GM21529 (cell line): ENCODE measurements at regions not wholly inside any gene's neighbourhood (a gene's known extent, or its start where the extent isn't known, plus 50 kb on each side); places are given as distances from the start of the nearest gene placed in this dataset.

Experiments used
- ATAC-seq: cut with Tn5 transposase; IDR thresholded peaks from one replicate; pipeline ENCODE4 v1.9.1; 2021; ENCODE audit not compliant: unreplicated experiment

DNA sequence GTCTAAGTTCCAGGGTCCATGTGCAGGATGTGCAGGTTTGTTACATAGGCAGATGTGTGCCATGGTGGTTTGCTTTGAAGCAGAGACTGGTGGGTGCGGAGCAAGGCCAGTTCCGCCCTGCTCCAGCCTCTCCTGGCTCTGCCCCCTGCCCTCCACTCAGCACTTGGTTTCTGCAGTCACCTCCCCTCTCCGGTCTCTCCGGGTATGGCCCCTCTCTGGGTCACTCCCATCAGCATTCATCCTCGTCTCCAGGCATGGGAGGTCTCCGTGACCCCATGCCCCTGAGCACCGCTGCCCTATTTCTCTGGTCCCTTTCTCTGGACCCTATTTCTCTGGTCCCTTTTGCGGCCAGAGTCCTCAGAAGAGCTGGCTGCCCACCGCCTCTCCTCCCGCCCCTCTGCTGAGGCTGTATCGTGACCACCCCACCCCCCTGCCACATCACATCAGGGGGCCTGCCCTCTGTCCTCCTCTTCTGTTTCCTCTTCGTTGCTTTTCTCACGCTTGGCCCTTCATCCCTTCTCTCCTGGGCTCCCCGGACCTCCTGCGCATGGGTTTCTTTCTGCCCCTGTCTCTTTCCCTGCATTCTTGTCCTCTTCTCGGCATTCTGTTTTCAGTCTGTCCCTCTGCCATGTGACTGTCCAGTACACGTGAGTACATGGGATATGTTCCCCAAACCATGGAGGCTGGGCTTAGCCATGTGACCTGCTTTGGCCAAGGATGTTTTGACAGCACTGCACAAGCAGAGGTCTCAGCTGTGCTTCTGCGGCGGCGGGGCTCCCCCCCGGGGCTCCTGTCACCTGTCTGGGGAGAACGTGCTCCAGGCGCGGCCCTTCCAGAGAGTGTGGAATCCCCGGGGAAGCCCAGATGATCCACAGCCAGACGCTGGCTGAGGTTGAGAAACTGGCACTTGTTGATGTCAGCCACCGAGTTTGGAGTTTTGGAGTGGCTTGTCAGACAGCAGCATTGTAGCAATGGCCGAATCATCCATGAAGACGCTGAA lies 54.4 kb upstream of the C1orf174 start:
- no peak for ATAC-seq

DNA sequence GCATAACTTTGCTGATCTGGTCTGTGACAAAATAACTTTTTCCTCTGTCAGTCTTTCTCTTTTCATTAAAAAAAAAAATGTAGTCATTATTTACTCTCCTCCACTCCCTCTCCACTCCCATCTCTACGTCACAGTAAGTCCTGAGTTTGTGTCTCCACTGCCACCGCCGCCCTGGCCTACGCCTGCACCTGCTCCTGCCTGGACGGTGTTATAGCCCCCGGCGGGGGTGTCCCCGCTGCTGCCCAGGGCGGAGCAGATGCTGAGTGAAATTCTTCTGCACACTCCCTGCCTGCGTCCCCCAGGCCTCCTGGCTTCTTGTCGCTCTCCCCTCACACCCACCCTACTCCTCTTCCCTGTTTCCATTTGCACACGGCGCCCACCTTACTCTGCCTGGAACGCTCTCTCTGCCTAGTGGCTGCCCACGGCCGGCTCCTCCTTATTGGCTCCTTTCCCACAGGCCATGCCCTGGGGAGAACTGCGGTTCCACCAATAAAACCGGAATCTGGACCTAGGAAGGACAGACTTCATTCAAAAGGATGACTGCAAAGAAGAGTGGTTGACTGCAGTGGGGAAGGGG lies 55.2 kb upstream of the C1orf174 start:
- no peak for ATAC-seq

DNA sequence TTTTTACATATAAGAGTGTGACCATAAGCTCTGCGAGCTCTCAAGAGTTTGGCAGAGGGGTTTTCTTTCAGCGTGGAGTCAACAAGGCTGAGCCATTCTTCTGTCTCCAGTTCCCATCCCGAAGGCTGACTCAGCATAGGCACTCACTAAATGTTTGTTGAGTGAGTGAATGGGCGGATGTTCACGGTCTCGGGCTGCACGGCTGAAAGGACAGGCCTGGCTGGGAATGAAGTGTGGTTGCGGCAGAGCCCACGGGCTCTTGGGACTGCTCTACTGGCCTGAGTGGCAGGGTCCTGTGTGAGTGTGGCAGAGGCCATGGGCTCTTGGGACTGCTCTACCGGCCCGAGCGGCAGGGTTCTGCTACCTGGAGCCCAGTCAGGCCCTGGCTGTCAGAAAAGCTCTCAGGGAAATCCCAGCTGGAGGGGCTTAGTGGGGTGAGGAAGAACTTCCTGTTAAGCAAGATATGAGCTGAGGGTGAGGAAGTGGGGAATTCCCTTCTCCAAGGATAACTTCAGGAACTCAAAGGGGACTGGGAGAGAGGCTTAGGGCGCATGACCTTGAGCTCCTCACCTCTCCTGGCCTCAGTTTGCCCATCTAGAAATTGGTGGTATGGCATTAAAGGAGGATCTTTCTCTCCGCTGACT lies 56.6 kb upstream of the C1orf174 start:
- ATAC-seq, result no peak

DNA sequence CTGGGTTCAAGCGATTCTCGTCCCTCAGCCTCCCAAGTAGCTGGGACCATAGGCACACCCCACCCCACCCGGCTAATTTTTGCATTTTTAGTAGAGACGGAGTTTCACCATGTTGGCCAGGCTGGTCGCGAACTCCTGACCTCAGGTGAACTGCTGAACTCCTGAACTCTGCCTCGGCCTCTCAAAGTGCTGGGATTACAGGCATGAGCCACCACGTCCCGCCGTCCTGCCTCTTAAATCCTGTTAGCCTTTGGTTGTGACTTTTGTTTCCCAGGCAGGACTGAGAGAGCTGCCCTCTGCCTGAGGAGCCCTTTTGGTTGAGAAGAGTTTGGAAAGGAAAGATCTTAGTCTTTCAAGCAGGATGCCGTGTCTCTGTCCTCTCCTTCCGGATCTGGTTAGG lies 59.3 kb upstream of the C1orf174 start:
- no peak for ATAC-seq

DNA sequence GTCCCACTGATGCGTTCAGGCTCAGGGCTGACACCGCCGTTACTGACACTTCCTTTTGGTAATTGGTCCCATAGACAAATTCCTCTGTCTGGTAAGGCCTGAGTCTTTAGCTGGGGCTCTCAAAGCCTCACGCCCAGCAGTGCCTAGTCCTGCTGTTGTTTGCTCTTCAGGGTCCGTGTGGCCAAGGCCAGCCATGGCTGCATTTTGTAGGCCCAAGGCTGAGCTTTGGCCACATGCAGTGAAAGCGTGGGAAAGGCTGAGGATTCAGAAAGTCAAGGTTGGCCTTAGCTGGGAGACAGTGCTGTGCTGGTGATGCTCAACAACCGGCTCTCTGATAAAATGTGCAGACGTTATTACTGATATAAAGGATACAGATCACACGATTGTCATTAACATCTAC lies 63.5 kb upstream of the C1orf174 start:
- no peak for ATAC-seq

DNA sequence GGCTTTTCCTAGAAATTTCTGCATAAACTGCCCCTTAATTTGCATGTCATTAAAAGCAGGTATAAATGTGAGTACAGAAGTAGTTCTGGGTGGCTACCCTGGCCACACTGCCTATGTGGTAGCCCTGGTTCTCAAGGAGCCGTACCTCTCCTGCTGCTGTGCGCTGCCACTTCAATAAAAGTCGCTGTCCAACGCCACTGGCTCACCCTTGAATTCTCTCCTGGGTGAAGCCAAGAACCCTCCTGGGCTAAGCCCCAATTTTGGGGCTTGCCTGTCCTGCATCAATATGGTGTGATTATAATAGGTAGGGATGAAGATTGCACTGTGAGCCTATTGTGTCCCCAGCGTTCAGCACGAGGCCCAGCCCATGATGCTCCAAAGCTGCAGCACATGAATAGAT lies 65.6 kb upstream of the C1orf174 start:
- no peak for ATAC-seq

DNA sequence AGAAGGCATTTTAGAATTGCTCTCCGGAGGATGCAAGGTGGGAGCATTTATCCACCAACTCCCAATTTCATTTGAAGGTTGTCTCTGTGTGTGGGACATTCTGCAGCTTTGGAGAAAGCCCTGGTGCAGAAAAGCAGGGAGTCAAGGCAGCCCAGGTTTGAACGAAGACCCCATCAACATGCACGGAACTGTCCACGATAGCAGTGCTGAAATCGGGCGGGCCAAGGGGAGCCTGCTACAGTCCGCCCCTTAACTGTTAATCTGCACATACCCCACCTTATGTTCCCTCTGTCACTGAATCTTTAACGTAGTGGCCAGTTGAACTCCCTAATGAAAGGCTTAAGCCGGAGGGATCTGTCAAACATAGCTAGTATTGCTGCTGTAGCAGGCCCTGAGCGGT lies 68.8 kb upstream of the C1orf174 start:
- no peak for ATAC-seq

DNA sequence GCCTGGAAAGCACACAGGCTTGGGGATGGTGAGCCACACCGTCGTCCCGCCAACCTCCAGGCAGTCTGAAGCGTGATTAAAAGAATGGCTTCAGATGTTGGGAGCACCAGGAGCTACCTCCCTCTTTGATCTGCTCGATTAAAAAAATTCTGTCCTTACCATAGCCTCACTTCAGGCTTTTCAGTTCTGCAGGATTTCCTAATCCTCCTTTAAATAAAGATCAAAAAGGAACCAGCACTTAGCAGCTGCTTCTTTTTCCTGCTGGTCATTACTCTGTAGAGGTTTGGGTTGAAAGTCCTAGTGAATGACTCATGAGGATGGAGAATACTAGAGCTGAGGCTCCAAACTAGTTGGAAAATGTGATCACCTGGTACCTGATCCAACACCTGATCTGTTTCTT lies 71.9 kb upstream of the C1orf174 start:
- ATAC-seq, result no peak

DNA sequence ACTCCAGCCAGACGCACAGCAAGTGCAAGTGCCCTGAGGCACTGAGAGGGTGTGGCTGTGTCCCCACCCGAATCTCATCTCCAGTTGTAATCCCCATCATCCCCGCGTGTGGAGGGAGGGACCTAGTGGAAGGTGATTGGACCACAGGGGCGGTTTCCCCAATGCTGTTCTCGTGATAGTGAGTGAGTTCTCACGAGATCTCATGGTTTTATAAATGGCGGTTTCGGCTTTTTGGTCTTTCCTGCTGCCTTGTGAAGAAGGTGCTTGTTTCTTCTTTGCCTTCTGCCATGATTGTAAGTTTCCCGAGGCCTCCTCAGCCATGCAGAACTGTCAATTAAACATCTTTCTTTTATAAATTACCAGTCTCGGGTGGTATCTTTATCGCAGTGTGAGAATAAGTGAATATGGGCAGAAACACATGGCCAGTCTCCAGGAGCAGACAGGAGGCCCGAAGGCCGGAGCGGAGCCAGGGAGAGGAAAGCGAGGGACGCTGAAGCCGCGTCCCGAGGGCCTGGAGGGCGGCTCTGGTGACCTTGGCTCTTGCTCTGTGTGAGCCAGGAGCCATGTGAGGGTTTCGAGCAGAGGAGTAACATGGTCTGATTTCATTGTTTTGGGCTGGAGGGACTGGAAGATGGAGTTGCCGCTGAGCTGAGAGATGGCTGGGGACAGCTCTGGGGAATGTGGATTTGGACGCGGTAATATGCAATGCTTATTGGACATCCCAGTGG lies 76.0 kb upstream of the C1orf174 start:
- no peak for ATAC-seq

DNA sequence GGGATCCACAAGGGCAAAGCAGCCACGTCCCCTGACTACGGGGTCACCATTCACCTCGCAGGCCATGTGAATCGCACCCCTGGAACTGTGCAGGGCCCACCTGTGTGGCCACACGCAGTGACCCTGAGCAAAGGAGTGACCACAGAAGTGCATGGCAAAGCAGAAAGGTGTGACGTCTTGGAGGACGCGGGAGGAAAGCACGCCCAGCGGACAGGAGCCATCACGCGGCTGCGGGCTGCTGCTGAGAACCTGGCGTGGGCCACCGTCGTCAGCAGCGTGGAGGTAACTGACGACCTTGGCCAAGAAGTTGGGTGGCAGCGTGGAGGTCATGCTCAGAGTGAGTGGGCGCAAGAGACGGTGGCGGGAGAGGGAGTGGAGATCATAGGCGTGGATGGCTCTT lies 76.7 kb upstream of the C1orf174 start:
- no peak for ATAC-seq

DNA sequence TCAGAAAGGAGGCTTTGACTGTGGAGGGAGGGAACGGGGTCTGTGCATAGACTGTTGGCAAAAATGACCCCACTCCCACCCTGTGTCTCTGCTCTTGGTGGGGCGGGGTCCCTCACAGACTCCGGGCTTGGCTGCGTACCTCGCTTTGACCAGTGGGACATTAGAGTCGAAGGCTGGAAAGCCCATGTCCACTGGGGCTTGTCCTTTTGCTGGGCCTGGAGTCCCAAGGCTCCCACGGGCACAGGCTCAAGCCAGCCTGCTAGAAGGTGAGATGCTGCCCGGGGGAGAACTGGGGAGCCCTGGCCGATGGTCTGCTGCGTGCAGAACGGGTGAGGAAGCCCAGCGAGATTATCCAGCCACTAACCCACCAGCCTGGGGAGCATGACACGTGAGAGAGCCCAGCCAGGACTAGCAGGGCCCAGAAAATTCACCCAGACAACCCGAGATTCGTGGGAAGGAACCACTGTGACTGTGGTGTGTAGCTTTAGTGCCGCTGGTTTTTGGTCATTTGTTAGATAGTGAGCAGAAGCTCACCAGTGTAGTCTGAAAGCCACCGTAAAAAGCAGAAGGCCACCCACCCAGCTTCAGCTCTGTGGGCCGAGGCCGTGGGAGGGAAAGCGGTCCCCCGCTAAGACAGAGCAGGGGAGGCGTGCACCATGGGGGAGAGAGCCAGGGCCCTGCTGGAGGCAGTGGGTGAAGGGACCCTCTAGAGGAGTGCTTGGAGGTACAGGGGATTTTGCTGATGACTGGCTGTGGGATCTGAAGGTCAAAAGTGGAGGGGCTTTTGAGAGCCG lies 78.3 kb upstream of the C1orf174 start:
- no peak for ATAC-seq

DNA sequence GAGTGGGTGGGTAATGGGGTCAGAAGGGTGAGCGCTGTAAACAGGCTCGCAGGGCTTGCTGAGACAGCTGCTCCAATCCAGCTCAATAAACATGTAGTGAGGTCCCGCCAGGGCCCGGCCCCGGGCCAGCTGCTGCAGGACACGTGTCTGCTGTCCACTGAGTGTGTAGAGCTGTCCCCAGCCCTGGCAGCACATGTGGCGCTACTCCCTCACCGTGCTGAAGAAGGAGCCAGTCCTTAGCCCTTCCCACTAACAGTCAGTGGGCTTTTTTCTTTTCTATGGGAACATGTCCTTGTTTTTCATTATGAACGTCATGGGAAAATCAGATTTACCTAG lies 78.9 kb upstream of the C1orf174 start:
- no peak for ATAC-seq

DNA sequence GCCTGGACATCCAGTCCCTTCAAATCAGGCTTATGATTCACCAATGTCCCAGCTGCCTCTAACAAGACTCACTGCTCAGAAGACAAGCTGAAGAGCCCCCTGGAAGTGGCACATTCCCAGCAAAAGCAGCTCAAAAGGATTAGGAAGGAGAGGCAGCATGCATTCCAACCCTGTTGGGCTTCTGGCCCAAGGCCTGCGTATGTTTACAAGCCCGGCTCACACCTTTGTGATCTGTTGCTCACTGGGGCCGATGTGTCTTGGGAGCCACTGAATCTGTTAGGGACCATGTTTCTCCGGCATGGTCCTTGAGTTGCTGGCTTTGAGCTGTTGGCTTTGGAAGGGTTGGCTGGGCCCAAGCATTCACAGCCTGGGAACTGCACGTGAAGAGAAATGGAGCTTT lies 81.2 kb upstream of the C1orf174 start:
- ATAC-seq, result no peak

DNA sequence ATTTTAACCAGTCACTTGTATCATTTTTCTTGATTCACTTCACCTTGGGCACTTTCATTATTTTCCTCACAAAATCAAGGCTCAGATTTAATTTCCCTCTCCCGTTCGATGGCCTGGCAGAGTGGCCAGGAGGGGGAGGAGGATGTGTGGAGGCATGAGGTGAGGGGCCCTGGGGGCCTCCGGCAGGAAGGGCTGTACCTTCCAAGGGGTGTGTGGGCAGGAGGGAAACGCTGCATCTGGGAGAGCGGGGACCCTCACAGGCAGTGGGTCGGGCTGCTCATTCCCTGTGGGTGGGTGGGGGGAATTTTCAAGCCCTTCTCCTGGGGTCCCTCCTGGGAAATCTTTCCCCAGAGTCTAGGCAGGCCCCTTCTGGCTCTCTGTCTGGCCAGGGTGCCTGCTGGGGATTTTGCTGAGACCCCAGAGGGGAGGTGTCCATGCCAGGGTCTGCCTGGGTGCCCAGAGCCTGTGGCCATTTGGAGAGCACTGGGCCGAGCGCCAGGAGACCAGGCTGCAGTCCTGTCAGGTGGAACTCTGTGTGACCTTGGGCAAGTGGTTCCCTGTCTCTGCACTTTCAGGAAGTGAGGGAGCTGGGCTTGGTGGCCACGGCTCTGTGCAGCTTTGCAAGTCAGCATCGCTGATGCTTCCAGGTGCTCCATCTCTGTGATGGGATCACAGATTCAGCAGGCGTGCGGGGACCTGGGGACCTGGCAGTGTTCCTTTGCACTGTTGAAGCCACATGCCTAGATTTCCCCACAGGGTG lies 81.9 kb upstream of the C1orf174 start:
- ATAC-seq, result no peak

DNA sequence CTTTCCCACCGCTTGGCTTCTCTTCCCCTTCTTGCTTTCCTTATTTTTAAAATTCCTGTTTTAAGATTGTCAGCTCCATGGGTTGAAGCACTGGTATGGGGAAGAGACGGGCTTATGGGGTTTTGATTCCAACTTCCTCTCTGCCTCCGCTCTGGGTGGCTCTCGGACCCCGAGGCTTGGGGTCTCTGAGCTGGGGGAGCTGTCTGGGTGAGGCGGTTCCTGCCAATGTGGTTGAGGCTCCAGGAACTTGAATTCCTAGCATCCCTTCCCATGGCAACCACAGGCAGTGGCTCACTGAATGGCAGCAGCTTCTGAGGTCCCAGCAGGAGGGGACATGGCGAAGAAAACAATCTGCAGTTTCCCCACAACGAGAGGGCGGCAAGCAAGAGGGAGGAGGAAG lies 83.1 kb upstream of the C1orf174 start:
- no peak for ATAC-seq

DNA sequence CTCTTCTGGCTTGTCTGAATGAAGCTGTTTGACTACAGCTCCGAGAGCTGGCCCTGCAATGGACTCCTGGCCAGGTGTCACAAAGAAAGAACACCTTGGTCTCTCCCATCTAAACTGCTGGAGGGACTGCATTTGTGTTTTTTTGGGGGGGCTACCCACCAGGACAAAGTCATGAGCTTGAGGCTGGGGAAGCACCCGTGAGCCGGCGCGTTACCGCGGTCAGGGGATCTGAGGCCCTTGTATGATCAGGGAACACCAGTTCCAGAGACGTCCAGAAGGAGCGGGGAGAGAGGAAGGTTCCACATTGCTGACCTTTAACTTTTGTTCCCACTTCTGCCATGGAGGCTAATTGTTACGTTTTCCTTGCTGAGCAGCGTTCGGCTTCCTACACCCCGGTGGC lies 84.5 kb upstream of the C1orf174 start:
- no peak for ATAC-seq

DNA sequence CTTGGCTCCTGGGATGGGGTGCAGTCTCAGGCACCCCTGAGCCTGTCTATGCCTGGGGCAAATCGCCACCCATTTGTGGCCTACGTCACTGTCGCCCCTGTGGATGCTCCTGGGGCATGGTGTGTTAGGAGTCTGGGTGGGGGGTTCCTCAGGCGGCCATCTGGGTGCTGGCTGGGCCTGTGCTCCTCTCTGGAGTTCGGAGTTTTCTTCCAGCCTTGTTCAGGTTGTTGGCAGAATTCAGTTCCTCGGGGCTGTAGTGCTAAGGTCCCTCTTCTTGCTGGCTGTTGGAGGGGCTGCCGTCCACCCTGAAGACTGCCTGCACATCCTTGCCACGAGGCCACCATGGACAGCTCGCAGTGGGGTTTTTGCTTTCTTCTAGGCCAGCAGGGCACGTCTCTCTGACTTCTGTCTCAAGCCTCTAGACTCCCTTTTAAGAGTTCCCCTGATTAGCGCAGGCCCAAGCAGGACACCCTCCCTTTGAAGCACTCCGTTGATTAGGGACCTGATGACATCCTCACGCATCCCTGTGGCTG lies 86.7 kb upstream of the C1orf174 start:
- ATAC-seq, result no peak

DNA sequence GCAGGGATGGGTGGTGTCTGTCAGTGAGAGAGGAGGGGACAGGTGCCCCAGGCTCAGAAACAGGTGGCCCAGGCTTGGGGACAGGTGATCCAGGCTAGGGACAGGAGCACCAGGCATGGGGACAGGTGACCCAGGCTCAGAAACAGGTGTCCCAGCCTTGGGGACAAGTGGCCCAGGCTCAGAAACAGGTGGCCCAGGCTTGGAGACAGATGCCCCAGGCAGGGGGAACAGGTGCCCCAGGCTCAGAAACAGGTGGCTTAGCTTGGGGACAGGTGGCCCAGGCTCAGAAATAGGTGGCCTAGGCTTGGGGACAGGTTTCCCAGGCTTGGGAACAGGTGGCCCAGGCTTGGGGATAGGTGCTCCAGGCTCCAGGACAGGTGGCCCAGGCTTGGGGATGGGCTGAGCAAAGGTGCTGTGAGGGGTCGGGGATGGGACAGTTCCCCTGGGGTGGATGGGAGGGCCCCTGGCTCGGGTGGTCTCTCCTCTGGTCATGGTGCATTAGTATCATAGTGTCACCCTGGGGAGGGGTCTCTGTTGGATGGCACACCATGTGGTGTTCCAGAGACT lies 87.7 kb upstream of the C1orf174 start:
- no peak for ATAC-seq

DNA sequence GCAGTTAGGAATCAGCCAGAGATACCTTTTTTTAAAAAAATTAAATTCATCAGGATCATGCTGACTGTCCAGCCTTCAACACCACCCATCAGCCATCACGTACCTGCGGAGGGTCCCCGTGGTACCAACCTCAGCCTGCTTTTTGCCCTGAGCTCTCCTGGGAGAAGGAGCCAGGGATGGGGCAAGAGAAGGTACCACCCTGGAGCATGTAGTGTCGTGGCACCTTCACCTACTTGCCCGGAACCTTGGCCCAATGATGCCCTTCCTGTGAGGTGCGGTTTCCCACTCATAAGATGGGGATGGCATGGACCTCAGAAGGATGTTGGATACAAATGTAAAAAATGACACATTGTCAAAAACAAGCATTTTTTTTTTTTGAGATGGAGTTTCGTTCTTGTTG lies 88.4 kb upstream of the C1orf174 start:
- no peak for ATAC-seq
